ENCODE measurements at regions not wholly inside any gene's neighbourhood (a gene's known extent, or its start where the extent isn't known, plus 50 kb on each side); places are given as distances from the start of the nearest gene placed in this dataset.
"Not testable (repeated sequence)": the region's sequence is repeated elsewhere in the genome, so short reads cannot be mapped to it uniquely, and the experiment has no call there.

DNA sequence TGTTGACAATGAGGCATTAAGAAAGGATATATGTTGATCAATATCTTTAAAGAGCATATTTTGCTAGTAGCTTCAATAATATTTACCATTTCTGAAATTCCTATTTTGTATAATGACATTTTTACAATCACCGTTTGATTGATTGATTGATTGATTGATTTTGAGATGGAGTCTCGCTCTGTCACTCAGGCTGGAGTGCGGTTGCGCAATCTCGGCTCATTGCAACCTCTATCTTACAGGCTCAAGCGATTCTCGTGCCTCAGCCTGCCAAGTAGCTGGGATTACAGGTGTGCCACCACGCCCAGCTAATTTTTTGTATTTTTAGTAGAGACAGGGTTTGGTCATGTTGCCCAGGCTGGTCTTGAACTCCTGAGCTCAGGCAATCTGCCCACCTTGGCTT is 150.9 kb upstream of the TEX13D start:
- not testable (repeated sequence) for H3K4me1 ChIP-seq (ENCODE audit: control insufficient read depth, low read depth, low read length); H3K36me3 ChIP-seq (ENCODE audit: control insufficient read depth, low read depth, low read length); H3K4me3 ChIP-seq (ENCODE audit: low read length); H3K27ac ChIP-seq (ENCODE audit: low read length); H3K27me3 ChIP-seq (ENCODE audit: control insufficient read depth, insufficient read depth, low read length); H3K9ac ChIP-seq (ENCODE audit: low read length)
- peaks cover 14% of the 10 kb centered on the region for H3K9me3 ChIP-seq (ENCODE audit: control insufficient read depth, low read depth, low read length)

DNA sequence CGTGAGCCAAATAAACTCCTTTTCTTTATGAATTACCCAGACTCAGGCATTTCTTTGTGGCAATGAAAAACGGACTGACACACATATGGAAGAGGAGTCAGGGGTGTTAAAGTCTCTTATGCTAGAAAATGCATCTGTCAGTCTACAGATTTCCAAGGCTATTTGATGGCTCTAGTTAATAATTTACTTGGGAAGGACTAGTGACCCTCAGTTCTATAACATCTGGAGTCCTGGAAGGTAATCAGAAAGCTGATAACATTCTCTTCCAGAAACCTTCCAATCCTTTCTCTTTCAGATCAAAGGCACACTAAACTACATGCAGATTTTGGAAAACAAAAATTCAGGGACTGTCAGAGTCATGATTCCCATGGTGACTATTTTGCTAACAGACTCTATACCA is 142.0 kb upstream of the TEX13D start:
- no peaks in the 10 kb centered on the region for H3K4me1 ChIP-seq (ENCODE audit: control insufficient read depth, low read depth, low read length)
- H3K4me3 ChIP-seq (ENCODE audit: low read length), result no peak overlapping the region
- H3K9me3 ChIP-seq (ENCODE audit: control insufficient read depth, low read depth, low read length), result peaks cover 19% of the 10 kb centered on the region
- H3K9ac ChIP-seq (ENCODE audit: low read length), result no peak overlapping the region
- H3K36me3 ChIP-seq (ENCODE audit: control insufficient read depth, low read depth, low read length), result no peaks in the 10 kb centered on the region
- H3K27ac ChIP-seq (ENCODE audit: low read length), result no peak overlapping the region
- no peaks in the 10 kb centered on the region for H3K27me3 ChIP-seq (ENCODE audit: control insufficient read depth, insufficient read depth, low read length)

DNA sequence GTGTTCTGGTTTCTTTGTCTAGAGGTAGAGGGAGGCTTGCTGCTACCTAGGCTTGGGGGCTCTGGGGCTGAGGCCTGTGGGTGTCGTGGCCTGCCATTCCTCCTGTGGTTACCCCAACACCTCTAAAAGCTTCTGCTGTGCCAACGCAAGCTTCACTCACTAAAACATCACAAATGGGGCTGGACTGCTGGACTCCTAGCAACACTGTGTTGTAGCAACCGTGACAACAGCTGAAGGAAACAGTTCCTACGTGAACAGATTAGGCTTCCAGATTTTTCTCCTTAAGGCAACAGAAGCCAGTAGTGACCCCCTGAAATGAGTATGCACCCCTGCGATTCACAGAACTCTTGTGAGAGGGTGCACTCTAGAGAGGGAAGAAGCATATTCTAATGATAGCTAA is 138.3 kb upstream of the TEX13D start:
- Histone ChIP-seq H3K4me1 (ENCODE audit: control insufficient read depth, low read depth, low read length) (no peaks in the 10 kb centered on the region), H3K27me3 (ENCODE audit: control insufficient read depth, insufficient read depth, low read length) (no peaks in the 10 kb centered on the region), H3K27ac (ENCODE audit: low read length) (no peak overlapping the region), H3K4me3 (ENCODE audit: low read length) (no peak overlapping the region), H3K9ac (ENCODE audit: low read length) (no peak overlapping the region), H3K36me3 (ENCODE audit: control insufficient read depth, low read depth, low read length) (no peaks in the 10 kb centered on the region), H3K9me3 (ENCODE audit: control insufficient read depth, low read depth, low read length) (peaks cover 7% of the 10 kb centered on the region)

DNA sequence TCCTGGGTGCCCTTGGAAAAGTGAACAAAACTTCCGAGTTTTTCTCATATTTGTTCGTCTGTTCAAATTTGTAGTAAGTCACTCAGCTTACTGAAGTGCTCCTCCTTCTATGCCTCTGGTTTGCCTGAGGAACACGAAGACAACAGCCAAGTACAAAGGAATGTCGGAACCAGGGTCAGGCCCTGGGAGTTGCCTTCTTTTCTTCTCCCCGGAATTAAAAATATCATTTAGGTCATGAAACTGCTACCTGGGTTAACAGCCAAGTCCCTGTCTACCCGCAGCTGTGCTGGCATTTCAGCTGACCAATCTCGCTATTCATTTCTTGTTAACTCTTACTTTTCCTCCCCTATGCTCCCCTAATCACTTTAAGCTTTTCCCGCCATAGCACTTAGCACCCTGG is 137.6 kb upstream of the TEX13D start:
- H3K27me3 ChIP-seq (ENCODE audit: control insufficient read depth, insufficient read depth, low read length), result no peaks in the 10 kb centered on the region
- no peaks in the 10 kb centered on the region for H3K36me3 ChIP-seq (ENCODE audit: control insufficient read depth, low read depth, low read length)
- H3K4me3 ChIP-seq (ENCODE audit: low read length), result no peak overlapping the region

DNA sequence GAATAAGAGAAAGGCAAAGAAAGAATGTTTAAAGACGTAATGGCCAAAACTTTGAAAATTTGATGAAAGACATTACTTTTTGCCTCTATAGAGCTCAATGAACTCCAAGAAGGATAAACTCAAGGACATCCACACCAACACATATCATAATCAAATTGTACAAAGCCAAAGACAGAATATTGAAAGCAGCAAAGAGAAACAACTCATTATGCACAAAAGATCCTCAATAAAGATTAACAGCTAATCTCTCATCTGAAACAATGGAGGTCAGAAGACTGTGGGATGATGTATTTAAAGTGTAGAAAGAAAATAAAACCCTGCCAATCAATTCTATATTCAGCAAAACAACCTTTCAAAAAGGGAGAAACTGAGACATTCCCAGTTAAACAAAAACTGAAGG is 129.1 kb upstream of the TEX13D start:
- Histone ChIP-seq H3K9me3 (ENCODE audit: control insufficient read depth, low read depth, low read length) (peaks cover 47% of the 10 kb centered on the region), H3K9ac (ENCODE audit: low read length) (no peak overlapping the region), H3K4me1 (ENCODE audit: control insufficient read depth, low read depth, low read length) (no peaks in the 10 kb centered on the region), H3K4me3 (ENCODE audit: low read length) (no peak overlapping the region), H3K27ac (ENCODE audit: low read length) (no peak overlapping the region), H3K27me3 (ENCODE audit: control insufficient read depth, insufficient read depth, low read length) (no peaks in the 10 kb centered on the region), H3K36me3 (ENCODE audit: control insufficient read depth, low read depth, low read length) (no peaks in the 10 kb centered on the region)

More for the DNA sequence above, 137.6 kb upstream of the TEX13D start:
- peaks cover 12% of the 10 kb centered on the region for H3K9me3 ChIP-seq (ENCODE audit: control insufficient read depth, low read depth, low read length)
- H3K27ac ChIP-seq (ENCODE audit: low read length), result no peak overlapping the region
- no peaks in the 10 kb centered on the region for H3K4me1 ChIP-seq (ENCODE audit: control insufficient read depth, low read depth, low read length)
- H3K9ac ChIP-seq (ENCODE audit: low read length), result no peak overlapping the region

DNA sequence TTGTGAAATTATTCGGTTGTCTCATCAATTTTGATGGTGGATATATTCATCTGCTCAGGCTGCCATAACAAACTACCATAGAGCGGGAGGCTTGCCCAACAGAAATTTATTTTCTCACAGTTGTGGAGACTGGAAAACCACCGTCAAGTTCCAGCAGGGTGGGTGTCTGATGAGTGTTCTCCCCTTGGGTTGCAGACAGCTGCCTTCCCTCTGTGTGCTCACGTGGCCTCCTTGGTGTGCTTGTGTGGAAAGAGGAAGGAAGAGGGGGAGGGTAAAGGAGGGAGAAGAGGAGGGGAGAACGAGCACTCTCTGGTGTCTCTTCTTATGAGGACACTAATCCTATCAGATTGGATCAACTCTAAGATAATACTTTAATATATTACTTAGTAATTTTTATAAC is 123.8 kb upstream of the TEX13D start:
- no peak overlapping the region for H3K4me3 ChIP-seq (ENCODE audit: low read length)
- no peaks in the 10 kb centered on the region for H3K27me3 ChIP-seq (ENCODE audit: control insufficient read depth, insufficient read depth, low read length)
- H3K4me1 ChIP-seq (ENCODE audit: control insufficient read depth, low read depth, low read length), result no peaks in the 10 kb centered on the region
- H3K36me3 ChIP-seq (ENCODE audit: control insufficient read depth, low read depth, low read length), result no peaks in the 10 kb centered on the region
- no peak overlapping the region for H3K9ac ChIP-seq (ENCODE audit: low read length)
- H3K9me3 ChIP-seq (ENCODE audit: control insufficient read depth, low read depth, low read length), result peaks cover 18% of the 10 kb centered on the region
- H3K27ac ChIP-seq (ENCODE audit: low read length), result no peak overlapping the region

DNA sequence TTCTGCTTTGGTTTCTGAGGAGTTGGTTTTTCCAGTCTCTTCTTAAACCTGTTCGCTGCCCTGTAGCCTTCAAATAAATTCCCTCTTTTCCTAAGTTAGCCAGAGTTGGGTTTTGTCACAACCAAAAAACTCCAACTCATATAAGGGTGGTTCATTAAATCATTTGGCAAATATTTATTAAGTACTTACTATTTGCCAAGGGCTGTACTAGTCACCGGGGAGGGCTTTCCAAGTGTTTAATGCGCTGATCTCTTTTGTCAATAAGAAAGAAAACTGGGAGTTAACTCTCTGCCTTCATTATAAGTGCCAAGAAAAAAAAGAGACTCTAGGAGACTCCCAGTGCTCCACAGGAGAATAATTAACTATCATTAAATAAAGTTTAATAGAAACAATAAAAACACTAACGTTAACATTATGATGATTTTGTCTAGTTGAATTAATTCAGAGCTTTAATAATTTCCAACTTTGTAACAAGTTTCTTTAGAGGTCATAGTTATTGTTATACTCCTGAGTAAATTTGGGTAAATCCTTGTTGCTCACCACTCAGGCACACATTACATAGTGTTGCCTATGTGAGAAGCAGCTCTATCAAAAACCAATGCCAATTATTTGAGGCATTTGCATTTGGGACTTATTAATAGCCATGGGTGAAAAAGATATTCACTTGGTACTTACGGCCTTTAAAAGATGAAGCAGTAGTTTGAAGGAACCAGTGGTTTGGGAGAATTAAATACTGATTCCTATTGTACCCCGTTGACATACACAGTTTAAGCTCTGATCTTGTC is 122.5 kb upstream of the TEX13D start:
- Histone ChIP-seq H3K9ac (ENCODE audit: low read length) (no peak overlapping the region), H3K4me3 (ENCODE audit: low read length) (no peak overlapping the region), H3K4me1 (ENCODE audit: control insufficient read depth, low read depth, low read length) (no peaks in the 10 kb centered on the region), H3K9me3 (ENCODE audit: control insufficient read depth, low read depth, low read length) (peaks cover 14% of the 10 kb centered on the region), H3K36me3 (ENCODE audit: control insufficient read depth, low read depth, low read length) (no peaks in the 10 kb centered on the region), H3K27ac (ENCODE audit: low read length) (no peak overlapping the region), H3K27me3 (ENCODE audit: control insufficient read depth, insufficient read depth, low read length) (no peaks in the 10 kb centered on the region)

DNA sequence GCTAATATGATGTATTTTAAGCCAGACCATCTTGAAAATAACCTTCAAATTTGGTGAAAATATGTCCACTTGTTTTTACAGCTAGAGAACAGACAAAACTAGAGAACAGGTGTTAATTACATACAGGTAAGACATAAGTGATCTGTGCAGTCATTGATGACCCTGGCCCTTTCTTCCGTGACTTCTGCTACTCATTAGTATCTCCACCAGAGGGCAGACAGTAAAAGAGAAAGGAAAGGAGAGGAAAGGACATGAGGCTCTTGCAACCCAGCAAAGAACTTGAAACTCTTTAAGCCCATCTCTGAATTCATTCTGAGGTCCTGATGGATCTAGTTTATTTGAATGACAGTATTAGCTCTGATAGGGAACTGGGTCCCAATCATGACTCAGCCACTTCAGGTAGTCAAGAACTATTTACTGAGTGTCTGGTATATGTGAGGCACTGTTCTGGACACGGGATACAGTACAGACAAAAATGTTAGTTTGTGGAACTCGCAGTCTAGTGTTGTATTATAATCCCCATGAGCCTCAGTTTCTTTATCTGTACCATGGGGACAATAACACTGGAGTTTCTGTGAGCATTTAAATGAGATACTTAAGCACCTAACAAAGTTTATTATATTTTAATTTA is 121.0 kb upstream of the TEX13D start:
- H3K9ac ChIP-seq (ENCODE audit: low read length), result no peak overlapping the region
- peaks cover 9% of the 10 kb centered on the region for H3K9me3 ChIP-seq (ENCODE audit: control insufficient read depth, low read depth, low read length)
- no peaks in the 10 kb centered on the region for H3K27me3 ChIP-seq (ENCODE audit: control insufficient read depth, insufficient read depth, low read length)
- H3K36me3 ChIP-seq (ENCODE audit: control insufficient read depth, low read depth, low read length), result no peaks in the 10 kb centered on the region
- no peak overlapping the region for H3K27ac ChIP-seq (ENCODE audit: low read length)
- H3K4me3 ChIP-seq (ENCODE audit: low read length), result no peak overlapping the region
- peaks cover 4% of the 10 kb centered on the region for H3K4me1 ChIP-seq (ENCODE audit: control insufficient read depth, low read depth, low read length)

DNA sequence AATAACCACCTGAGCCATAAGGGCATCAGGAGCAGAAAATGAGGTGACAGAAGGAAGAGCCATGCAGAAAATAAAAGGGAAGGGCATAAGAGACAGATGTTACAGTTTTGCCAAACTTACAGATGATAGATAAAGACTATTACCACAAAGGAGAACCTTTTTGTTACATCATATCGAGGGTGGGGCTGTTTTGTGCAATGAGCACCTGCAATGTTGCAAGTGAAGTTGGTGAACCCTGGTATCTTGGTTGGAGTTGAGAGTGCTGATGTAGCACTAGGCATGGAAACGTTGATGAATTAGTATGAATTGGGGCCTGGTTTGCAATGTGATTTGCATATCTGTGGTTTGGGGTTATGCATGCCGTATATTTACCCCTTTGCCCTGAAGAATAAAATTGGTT is 119.8 kb upstream of the TEX13D start:
- Histone ChIP-seq H3K27ac (ENCODE audit: low read length) (no peak overlapping the region), H3K4me1 (ENCODE audit: control insufficient read depth, low read depth, low read length) (peaks cover 11% of the 10 kb centered on the region), H3K4me3 (ENCODE audit: low read length) (no peak overlapping the region), H3K36me3 (ENCODE audit: control insufficient read depth, low read depth, low read length) (no peaks in the 10 kb centered on the region), H3K9me3 (ENCODE audit: control insufficient read depth, low read depth, low read length) (peaks cover 2% of the 10 kb centered on the region), H3K27me3 (ENCODE audit: control insufficient read depth, insufficient read depth, low read length) (no peaks in the 10 kb centered on the region), H3K9ac (ENCODE audit: low read length) (no peak overlapping the region)

DNA sequence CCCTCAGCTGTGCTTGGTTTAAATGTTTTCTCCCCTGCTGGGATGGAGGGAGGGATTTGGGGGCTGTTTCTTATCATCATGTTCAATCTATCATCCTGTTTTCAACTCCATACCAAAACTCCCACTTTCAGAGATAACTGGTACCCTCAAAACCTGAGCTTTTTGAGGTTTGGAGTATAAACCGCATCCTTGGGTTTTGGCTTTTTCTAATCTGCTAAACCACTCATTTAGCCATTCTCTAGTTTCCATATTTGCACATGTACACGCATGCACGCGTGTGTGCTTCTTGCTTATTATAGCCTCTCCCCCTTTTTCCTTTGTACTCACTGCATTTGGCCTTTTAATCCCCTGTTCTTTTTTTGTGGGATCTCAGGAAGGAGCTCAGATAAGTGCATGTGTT is 116.7 kb upstream of the TEX13D start:
- Histone ChIP-seq H3K9ac (ENCODE audit: low read length) (no peak overlapping the region), H3K27me3 (ENCODE audit: control insufficient read depth, insufficient read depth, low read length) (no peaks in the 10 kb centered on the region), H3K27ac (ENCODE audit: low read length) (no peak overlapping the region), H3K4me3 (ENCODE audit: low read length) (no peak overlapping the region), H3K9me3 (ENCODE audit: control insufficient read depth, low read depth, low read length) (peaks cover 1% of the 10 kb centered on the region), H3K4me1 (ENCODE audit: control insufficient read depth, low read depth, low read length) (peaks cover 19% of the 10 kb centered on the region), H3K36me3 (ENCODE audit: control insufficient read depth, low read depth, low read length) (no peaks in the 10 kb centered on the region)

DNA sequence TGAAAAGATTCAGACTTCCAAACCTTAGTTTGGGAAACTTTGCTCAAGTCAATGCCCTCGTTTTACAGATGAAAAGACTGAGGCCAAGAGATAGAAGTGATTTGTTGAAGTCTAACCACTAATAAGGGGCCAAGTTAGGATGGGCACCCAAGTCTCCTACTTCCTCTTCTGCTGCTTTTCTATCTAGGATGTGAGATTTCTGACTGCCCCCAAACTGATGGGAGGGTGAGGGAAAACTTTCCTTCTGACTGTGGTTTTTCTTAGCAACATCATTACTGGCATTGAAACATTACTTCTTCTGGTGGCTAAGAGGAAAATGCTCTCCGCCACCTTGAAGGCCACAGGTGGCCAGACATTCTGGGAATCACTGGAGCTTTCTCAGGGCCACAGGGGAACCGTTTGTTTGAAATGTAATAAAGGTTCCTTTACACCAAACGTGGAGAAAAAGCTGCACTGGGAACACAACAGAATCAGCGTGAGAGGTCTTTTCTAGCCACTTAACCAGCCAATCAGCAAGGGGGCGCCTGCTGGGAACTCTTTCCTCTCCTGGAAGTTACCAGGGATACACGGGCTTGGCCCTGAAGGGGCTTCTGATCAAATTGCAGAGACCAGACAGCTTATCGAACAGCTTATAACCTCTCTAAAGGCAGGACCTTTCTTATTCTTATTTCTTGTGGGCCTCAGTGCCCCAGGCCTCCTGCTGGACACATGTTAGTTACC is 115.9 kb upstream of the TEX13D start:
- Histone ChIP-seq H3K9me3 (ENCODE audit: control insufficient read depth, low read depth, low read length) (peaks cover 7% of the 10 kb centered on the region), H3K27me3 (ENCODE audit: control insufficient read depth, insufficient read depth, low read length) (no peaks in the 10 kb centered on the region), H3K9ac (ENCODE audit: low read length) (no peak overlapping the region), H3K4me1 (ENCODE audit: control insufficient read depth, low read depth, low read length) (peaks cover 19% of the 10 kb centered on the region), H3K4me3 (ENCODE audit: low read length) (no peak overlapping the region), H3K36me3 (ENCODE audit: control insufficient read depth, low read depth, low read length) (no peaks in the 10 kb centered on the region), H3K27ac (ENCODE audit: low read length) (no peak overlapping the region)
